H1 (cell line): ENCODE measurements at regions not wholly inside any gene's neighbourhood (a gene's known extent, or its start where the extent isn't known, plus 50 kb on each side); places are given as distances from the start of the nearest gene placed in this dataset.

ENCODE experiments used
- CTCF ChIA-PET: fragments of 300-600 bp; sonication (Branson Sonifier 250); formaldehyde crosslinking; loops from one replicate; lab custom pipeline; 2021; ENCODE audit not compliant: partially characterized antibody; lab: Charles Lee
- POLR2A ChIA-PET: fragments of 300-600 bp; sonication (Branson Sonifier 250); formaldehyde crosslinking; loops from one replicate; lab custom pipeline; 2021; ENCODE audit warnings: inconsistent platforms; ENCODE audit not compliant: partially characterized antibody; lab: Charles Lee
- DNase-seq, 2 experiments: peaks; one replicate each; pipeline versions ENCODE4 v3.0.0 to v3.0.0-alpha.2; 2010 to 2022; ENCODE audit warnings: low spot score in 2 of 2, low read depth in 1 of 2, mixed read lengths in 1 of 2
- FAIRE-seq: peaks from 2 replicates; lab custom pipeline; 2011; peaks lifted over from hg19 to GRCh38; lab: Jason Lieb, UNC
- H2AFZ ChIP-seq: 2 replicates; pipeline ENCODE4 v1.8.1; 2012; ENCODE audit warnings: low read length, inconsistent platforms
- H2AK5ac ChIP-seq: 2 replicates; pipeline ENCODE4 v1.6.1; 2013; ENCODE audit warnings: low read depth, low read length
- H2BK120ac ChIP-seq: replicated peaks from 2 replicates; pipeline ENCODE3; 2013; ENCODE audit warnings: low read depth, low read length, inconsistent platforms
- H2BK12ac ChIP-seq: 2 replicates; pipeline ENCODE4 v1.6.1; 2013; ENCODE audit warnings: low read depth, low read length
- H2BK15ac ChIP-seq: 2 replicates; pipeline ENCODE4 v1.6.1; 2013; ENCODE audit warnings: low read length
- H2BK20ac ChIP-seq: 2 replicates; pipeline ENCODE4 v1.6.1; 2013; ENCODE audit warnings: low read length
- H2BK5ac ChIP-seq: 2 replicates; pipeline ENCODE4 v1.6.1; 2013; ENCODE audit warnings: low read depth, low read length
- H3K14ac ChIP-seq: 2 replicates; pipeline ENCODE4 v1.6.1; 2013; ENCODE audit warnings: inconsistent platforms; ENCODE audit not compliant: insufficient read length
- H3K18ac ChIP-seq: 2 replicates; pipeline ENCODE4 v1.6.1; 2013; ENCODE audit warnings: low read length; ENCODE audit errors: extremely low read depth
- H3K23ac ChIP-seq: 2 replicates; pipeline ENCODE4 v1.6.1; 2013; ENCODE audit warnings: inconsistent platforms; ENCODE audit not compliant: insufficient read length
- H3K23me2 ChIP-seq: 2 replicates; pipeline ENCODE4 v1.6.1; 2013; ENCODE audit warnings: low read depth, low read length
- H3K27ac ChIP-seq: 2 replicates; pipeline ENCODE4 v1.6.1; 2011; ENCODE audit warnings: low read depth, low read length, inconsistent platforms
- H3K27me3 ChIP-seq, 4 experiments: replicated peaks in 1 of 4; 1 replicate in 1 of 4; 2 replicates in 3 of 4; pipeline versions ENCODE4 v1.6.1 to v1.8.1; 2011 to 2013; ENCODE audit warnings: low read length in 3 of 4, mild to moderate bottlenecking in 3 of 4, inconsistent platforms in 2 of 4, mixed read lengths in 2 of 4, moderate library complexity in 1 of 4; ENCODE audit not compliant: control insufficient read depth in 3 of 4, insufficient read depth in 3 of 4; ENCODE audit errors: extremely low read depth in 1 of 4
- H3K36me3 ChIP-seq, 4 experiments: 2 replicates each; pipeline versions ENCODE4 v1.6.1 to v1.8.1; 2011 to 2013; ENCODE audit warnings: mild to moderate bottlenecking in 4 of 4, low read length in 3 of 4, moderate library complexity in 2 of 4, control low read depth in 1 of 4, inconsistent platforms in 1 of 4; ENCODE audit not compliant: insufficient read depth in 4 of 4, control insufficient read depth in 2 of 4
- H3K4ac ChIP-seq: replicated peaks from 2 replicates; pipeline ENCODE3; 2013; ENCODE audit warnings: low read length, low read depth, mixed read lengths, inconsistent platforms; ENCODE audit not compliant: insufficient read length
- H3K4me1 ChIP-seq, 4 experiments: replicated peaks in 1 of 4; 1 replicate in 1 of 4; 2 replicates in 3 of 4; pipeline versions ENCODE4 v1.6.1 to v1.8.1; 2011 to 2013; ENCODE audit warnings: low read length in 3 of 4, inconsistent platforms in 2 of 4, mixed read lengths in 1 of 4; ENCODE audit not compliant: insufficient read depth in 4 of 4, control insufficient read depth in 3 of 4
- H3K4me2 ChIP-seq, 2 experiments: 2 replicates each; pipeline versions ENCODE4 v1.6.1 to v1.8.1; 2011 to 2013; ENCODE audit warnings: low read depth in 2 of 2, low read length in 2 of 2, control low read depth in 1 of 2, inconsistent platforms in 1 of 2, mild to moderate bottlenecking in 1 of 2; ENCODE audit not compliant: insufficient read depth in 1 of 2
- H3K4me3 ChIP-seq, 4 experiments: fragments of 200-600, 300-600 bp in 1 of 4; sonication (generic), shearing (Covaris generic), sonication (Bioruptor Twin) in 1 of 4; 2 replicates each; pipeline versions ENCODE4 v1.5.1 to v1.8.1; 2011 to 2016; ENCODE audit warnings: low read length in 4 of 4, low read depth in 3 of 4, control low read depth in 2 of 4, inconsistent platforms in 2 of 4, mild to moderate bottlenecking in 2 of 4, mixed read lengths in 1 of 4, moderate library complexity in 1 of 4; ENCODE audit not compliant: insufficient read depth in 2 of 4; ENCODE audit errors: extremely low read depth in 1 of 4
- H3K56ac ChIP-seq: replicated peaks from 2 replicates; pipeline ENCODE3; 2013; ENCODE audit warnings: low read depth, mild to moderate bottlenecking, mixed read lengths, low read length, inconsistent platforms; ENCODE audit not compliant: insufficient read length
- H3K79me1 ChIP-seq: 2 replicates; pipeline ENCODE4 v1.6.1; 2013; ENCODE audit warnings: low read depth, low read length, control low read depth
- H3K79me2 ChIP-seq, 2 experiments: 2 replicates each; pipeline versions ENCODE4 v1.6.1 to v1.8.1; 2012 to 2013; ENCODE audit warnings: low read length in 2 of 2, mild to moderate bottlenecking in 2 of 2, inconsistent platforms in 1 of 2; ENCODE audit not compliant: insufficient read depth in 2 of 2, control insufficient read depth in 1 of 2
- H3K9ac ChIP-seq, 4 experiments: replicated peaks in 1 of 4; 1 replicate in 1 of 4; 2 replicates in 3 of 4; pipeline versions ENCODE4 v1.6.1 to v1.8.1; 2011 to 2013; ENCODE audit warnings: low read depth in 3 of 4, low read length in 3 of 4, control low read depth in 2 of 4, mild to moderate bottlenecking in 2 of 4, moderate library complexity in 2 of 4, inconsistent platforms in 1 of 4; ENCODE audit errors: extremely low read depth in 1 of 4
- H3K9me3 ChIP-seq, 2 experiments: 2 replicates each; pipeline versions ENCODE4 v1.6.1 to v1.8.1; 2012 to 2013; ENCODE audit warnings: mild to moderate bottlenecking in 2 of 2, moderate library complexity in 2 of 2, control low read depth in 1 of 2, inconsistent platforms in 1 of 2, low read depth in 1 of 2, low read length in 1 of 2, mixed read lengths in 1 of 2; ENCODE audit not compliant: insufficient read depth in 2 of 2
- H4K20me1 ChIP-seq, 2 experiments: replicated peaks in 1 of 2; 2 replicates each; pipeline versions ENCODE3 to v1.8.1; 2011 to 2013; ENCODE audit warnings: inconsistent platforms in 2 of 2, low read length in 2 of 2, mild to moderate bottlenecking in 1 of 2; ENCODE audit not compliant: insufficient read depth in 2 of 2, control insufficient read depth in 1 of 2
- H4K5ac ChIP-seq: 2 replicates; pipeline ENCODE4 v1.6.1; 2013; ENCODE audit warnings: low read length, low read depth, mixed read lengths, inconsistent platforms; ENCODE audit not compliant: insufficient read length
- H4K8ac ChIP-seq: 2 replicates; pipeline ENCODE4 v1.8.0; 2013; ENCODE audit warnings: mild to moderate bottlenecking, moderate library complexity, low read length, inconsistent platforms; ENCODE audit not compliant: insufficient read depth; ENCODE audit errors: extremely low read depth
- H4K91ac ChIP-seq: replicated peaks from 2 replicates; pipeline ENCODE3; 2013; ENCODE audit warnings: low read length, mixed read lengths, inconsistent platforms; ENCODE audit not compliant: insufficient read length
- WGBS, 2 experiments: shearing (Covaris generic) in 1 of 2; methylation state at CpG; one replicate each; pipeline versions ENCODE4 v1.1.6 to v1.1.7; 2013 to 2015; ENCODE audit warnings: low lambda C conversion rate in 2 of 2, mixed read lengths in 2 of 2, inconsistent platforms in 1 of 2, low coverage in 1 of 2, missing lambda C conversion rate in 1 of 2; ENCODE audit not compliant: insufficient replicate concordance in 2 of 2, insufficient coverage in 1 of 2, insufficient read length in 1 of 2; ENCODE audit errors: extremely low coverage in 1 of 2, missing lambda C conversion rate in 1 of 2; 5-methylcytosine and 5-hydroxymethylcytosine counted together

GRCh38 chr13:88136098-88136790, 465.1 kb downstream of the SLITRK5 start:
- Histone ChIP-seq H2BK5ac (no peak overlapping the region; the same call in 1 of the 2 replicates), H4K8ac (no peak overlapping the region), H3K4ac (no peak overlapping the region), H3K4me3 (no peak overlapping the region), H4K91ac (no peak overlapping the region), H2BK20ac (no peak overlapping the region), H4K5ac (no peak overlapping the region), H3K23me2 (no peaks in the 10 kb centered on the region), H3K36me3 (no peaks in the 10 kb centered on the region), H3K23ac (no peak overlapping the region), H3K14ac (no peak overlapping the region), H3K18ac (no peak overlapping the region), H3K79me1 (no peaks in the 10 kb centered on the region), H3K4me1 (no peaks in the 10 kb centered on the region), H3K4me2 (no peak overlapping the region), H2BK12ac (no peak overlapping the region), H3K56ac (no peak overlapping the region), H2BK15ac (no peak overlapping the region), H3K9ac (no peak overlapping the region), H3K9me3 (no peaks in the 10 kb centered on the region), H3K27me3 (no peaks in the 10 kb centered on the region), H4K20me1 (peaks cover 0 to 1% of the 10 kb centered on the region in 2 experiments), H3K79me2 (no peaks in the 10 kb centered on the region), H3K27ac (no peak overlapping the region), H2AK5ac (no peak overlapping the region), H2BK120ac (no peak overlapping the region), H2AFZ (no peak overlapping the region)
- WGBS, 2 experiments: 92% methylated on average over 22 of the region's 27 CpGs; no CpG with 5 or more reads in 1 of the 2 experiments
- DNase-seq (no peak), FAIRE-seq (no peak)
- CTCF ChIA-PET: interaction anchor here (0.7 kb wide), 1 partner anchor 10 kb away, joined by 3 read pairs; no protein-coding TSS in a partner anchor
- POLR2A ChIA-PET: no interaction called here
